ENCODE measurements at regions not wholly inside any gene's neighbourhood (a gene's known extent, or its start where the extent isn't known, plus 50 kb on each side); places are given as distances from the start of the nearest gene placed in this dataset.

GRCh38 chr6:21952367-21952766, 344.5 kb downstream of the PRL start:
- no peak overlapping the region for H3K4me3 ChIP-seq (ENCODE audit: low read depth, low read length, poor library complexity, severe bottlenecking)
- no peaks in the 10 kb centered on the region for H3K4me1 ChIP-seq (ENCODE audit: insufficient read depth, low read length, poor library complexity, severe bottlenecking)
- H3K9me3 ChIP-seq (ENCODE audit: low read length), result no peaks in the 10 kb centered on the region
- POLR2A ChIA-PET, result no interaction called here
- CTCF ChIA-PET (ENCODE audit: unreplicated experiment), result no interaction called here
- no peak for DNase-seq (ENCODE audit: low spot score)
- no peak overlapping the region for H3K27ac ChIP-seq (ENCODE audit: low read depth, low read length, poor library complexity, severe bottlenecking)
- H3K4me2 ChIP-seq (ENCODE audit: low read length), result no peak overlapping the region
- H3K9me2 ChIP-seq (ENCODE audit: insufficient read depth, low read length), result no peaks in the 10 kb centered on the region
- TF ChIP-seq CTCF (conservative IDR thresholded peaks at IDR 0.05; ENCODE audit: low read length) (no peak), EZH2phosphoT487 (IDR thresholded peaks at IDR 0.05; ENCODE audit: borderline replicate concordance, low read depth, low read length) (no peak)
- H3K79me2 ChIP-seq (ENCODE audit: insufficient read depth, low read depth, low read length), result no peaks in the 10 kb centered on the region
- H2AFZ ChIP-seq (ENCODE audit: low read length), result no peak overlapping the region
- H3K36me3 ChIP-seq (ENCODE audit: insufficient read depth, low read length), result no peaks in the 10 kb centered on the region
- H4K20me1 ChIP-seq (ENCODE audit: insufficient read depth, low read length), result no peaks in the 10 kb centered on the region
- BruUV-seq (replicated peaks), result no TSS peak
- intact Hi-C loops (cut with micrococcal nuclease; ENCODE audit: unreplicated experiment), result no loop called here

GRCh38 chr6:21953831-21954801, 342.7 kb downstream of the PRL start:
- Histone ChIP-seq H2AFZ (ENCODE audit: low read length) (no peak overlapping the region), H3K9me3 (ENCODE audit: low read length) (no peaks in the 10 kb centered on the region), H3K4me1 (ENCODE audit: insufficient read depth, low read length, poor library complexity, severe bottlenecking) (no peaks in the 10 kb centered on the region), H3K27ac (ENCODE audit: low read depth, low read length, poor library complexity, severe bottlenecking) (no peak overlapping the region), H3K4me3 (ENCODE audit: low read depth, low read length, poor library complexity, severe bottlenecking) (no peak overlapping the region), H3K4me2 (ENCODE audit: low read length) (no peak overlapping the region), H4K20me1 (ENCODE audit: insufficient read depth, low read length) (no peaks in the 10 kb centered on the region), H3K36me3 (ENCODE audit: insufficient read depth, low read length) (no peaks in the 10 kb centered on the region), H3K79me2 (ENCODE audit: insufficient read depth, low read depth, low read length) (no peaks in the 10 kb centered on the region), H3K9me2 (ENCODE audit: insufficient read depth, low read length) (no peaks in the 10 kb centered on the region)
- BruUV-seq (replicated peaks), result no TSS peak
- ChIA-PET CTCF (ENCODE audit: unreplicated experiment) (no interaction called here), POLR2A (no interaction called here)
- no peak for TF ChIP-seq CTCF (conservative IDR thresholded peaks at IDR 0.05; ENCODE audit: low read length)
- no peak for DNase-seq (ENCODE audit: low spot score)
- intact Hi-C loops (cut with micrococcal nuclease; ENCODE audit: unreplicated experiment), result no loop called here

- intact Hi-C loops (cut with micrococcal nuclease; ENCODE audit: unreplicated experiment), result no loop called here
- H3K4me2 ChIP-seq (ENCODE audit: low read length), result no peak overlapping the region
- no peaks in the 10 kb centered on the region for H3K9me3 ChIP-seq (ENCODE audit: low read length)
- no peak overlapping the region for H3K4me3 ChIP-seq (ENCODE audit: low read depth, low read length, poor library complexity, severe bottlenecking)
- TF ChIP-seq EZH2phosphoT487 (IDR thresholded peaks at IDR 0.05; ENCODE audit: borderline replicate concordance, low read depth, low read length), result no peak
- TF ChIP-seq CTCF (conservative IDR thresholded peaks at IDR 0.05; ENCODE audit: low read length), result no peak
- H3K27ac ChIP-seq (ENCODE audit: low read depth, low read length, poor library complexity, severe bottlenecking), result no peak overlapping the region
- CTCF ChIA-PET (ENCODE audit: unreplicated experiment), result no interaction called here
- no peaks in the 10 kb centered on the region for H3K4me1 ChIP-seq (ENCODE audit: insufficient read depth, low read length, poor library complexity, severe bottlenecking)
- no peaks in the 10 kb centered on the region for H3K9me2 ChIP-seq (ENCODE audit: insufficient read depth, low read length)
- no peaks in the 10 kb centered on the region for H3K79me2 ChIP-seq (ENCODE audit: insufficient read depth, low read depth, low read length)
- POLR2A ChIA-PET, result no interaction called here
- H4K20me1 ChIP-seq (ENCODE audit: insufficient read depth, low read length), result no peaks in the 10 kb centered on the region
- no peak overlapping the region for H2AFZ ChIP-seq (ENCODE audit: low read length)
- BruUV-seq (replicated peaks), result no TSS peak
- no peaks in the 10 kb centered on the region for H3K36me3 ChIP-seq (ENCODE audit: insufficient read depth, low read length)
- no peak for DNase-seq (ENCODE audit: low spot score)
Observed at GRCh38 chr6:21955053-21955595, 341.7 kb downstream of the PRL start.
